GM12878 (cell line): ENCODE measurements at regions not wholly inside any gene's neighbourhood (a gene's known extent, or its start where the extent isn't known, plus 50 kb on each side); places are given as distances from the start of the nearest gene placed in this dataset.

ENCODE experiments used
- IRF5 ChIP-seq: fragments of 450-650 bp; IDR thresholded peaks from 2 replicates; pipeline ENCODE4 v1.6.1; 2017; ENCODE audit warnings: borderline replicate concordance
- MAX ChIP-seq: IDR thresholded peaks from 2 replicates; pipeline ENCODE4 v1.6.1; 2012; ENCODE audit warnings: low read depth, low read length, improper control_type of control experiment
- POLR2A ChIP-seq: IDR thresholded peaks from 2 replicates; pipeline ENCODE4 v1.6.1; 2011; ENCODE audit warnings: low read depth, mild to moderate bottlenecking, low read length

DNA sequence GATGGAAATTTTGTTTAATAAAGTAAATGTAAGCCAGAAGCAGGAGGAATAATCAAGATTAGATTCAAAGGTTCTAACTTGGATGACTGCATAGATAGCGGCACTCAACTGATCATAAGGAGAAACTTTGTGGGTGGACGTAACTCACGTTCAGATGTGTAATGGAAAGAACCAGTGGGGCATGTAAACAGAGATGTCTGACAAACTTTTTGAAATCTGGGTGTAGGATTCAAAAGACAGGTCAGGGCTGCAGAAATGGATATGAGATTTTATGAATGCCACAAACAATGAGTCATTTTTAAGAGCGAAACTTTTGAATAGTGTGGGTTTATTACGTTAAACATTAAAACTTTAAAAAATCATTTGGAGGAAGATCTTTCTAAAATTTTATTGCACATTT is 375.6 kb downstream of the GBA3 start:
- no peak for TF ChIP-seq IRF5
- no peak for TF ChIP-seq MAX
- no peak for TF ChIP-seq POLR2A
